Stimulated activated CD8-positive, alpha-beta memory T cell treated with anti-CD3 and anti-CD28 coated beads, Interleukin-4, amount 100 ng/mL, for 48 hours (primary cell): ENCODE measurements at regions not wholly inside any gene's neighbourhood (a gene's known extent, or its start where the extent isn't known, plus 50 kb on each side); places are given as distances from the start of the nearest gene placed in this dataset.
"Not testable (repeated sequence)": the region's sequence is repeated elsewhere in the genome, so short reads cannot be mapped to it uniquely, and the experiment has no call there.

Experiments
- DNase-seq: peaks from one replicate; pipeline ENCODE4 v3.0.0-alpha.2; 2020

DNA sequence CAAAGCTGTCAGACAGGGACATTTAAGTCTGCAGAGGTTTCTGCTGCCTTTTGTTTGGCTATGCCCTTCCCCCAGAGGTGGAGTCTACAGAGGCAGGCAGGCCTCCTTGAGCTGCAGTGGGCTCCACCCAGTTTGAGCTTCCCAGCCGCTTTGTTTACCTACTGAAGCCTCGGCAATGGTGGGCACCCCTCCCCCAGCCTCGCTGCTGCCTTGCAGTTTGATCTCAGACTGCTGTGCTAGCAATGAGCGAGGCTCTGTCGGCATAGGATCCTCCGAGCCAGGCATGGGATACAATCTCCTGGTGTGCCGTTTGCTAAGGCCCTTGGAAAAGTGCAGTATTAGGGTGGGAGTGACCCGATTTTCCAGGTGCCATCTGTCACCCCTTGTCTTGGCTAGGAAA is 149.4 kb upstream of the PGRMC2 start:
- not testable (repeated sequence) for DNase-seq

GRCh38 chr4:128429023-128429613 is 141.5 kb upstream of the PGRMC2 start:
- DNase-seq: not testable (repeated sequence)

DNA sequence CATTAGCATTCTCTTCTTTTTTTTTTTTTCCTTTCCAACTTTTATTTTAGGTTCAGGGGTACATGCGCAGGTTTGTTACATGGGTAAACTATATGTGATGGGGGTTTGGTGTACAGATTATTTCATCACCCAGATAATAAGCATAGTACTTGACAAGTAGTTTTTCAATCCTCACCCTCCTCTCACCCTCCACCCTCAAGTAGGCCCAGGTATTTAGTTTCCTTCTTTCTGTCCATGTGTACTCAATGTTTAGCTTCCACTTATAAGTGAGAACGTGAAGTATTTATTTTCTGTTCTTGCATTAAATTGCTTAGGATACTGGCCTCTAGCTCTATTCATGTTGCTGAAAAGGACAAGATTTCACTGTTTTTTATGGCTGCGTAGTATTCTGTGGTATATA is 140.8 kb upstream of the PGRMC2 start:
- DNase-seq: no peak

DNA sequence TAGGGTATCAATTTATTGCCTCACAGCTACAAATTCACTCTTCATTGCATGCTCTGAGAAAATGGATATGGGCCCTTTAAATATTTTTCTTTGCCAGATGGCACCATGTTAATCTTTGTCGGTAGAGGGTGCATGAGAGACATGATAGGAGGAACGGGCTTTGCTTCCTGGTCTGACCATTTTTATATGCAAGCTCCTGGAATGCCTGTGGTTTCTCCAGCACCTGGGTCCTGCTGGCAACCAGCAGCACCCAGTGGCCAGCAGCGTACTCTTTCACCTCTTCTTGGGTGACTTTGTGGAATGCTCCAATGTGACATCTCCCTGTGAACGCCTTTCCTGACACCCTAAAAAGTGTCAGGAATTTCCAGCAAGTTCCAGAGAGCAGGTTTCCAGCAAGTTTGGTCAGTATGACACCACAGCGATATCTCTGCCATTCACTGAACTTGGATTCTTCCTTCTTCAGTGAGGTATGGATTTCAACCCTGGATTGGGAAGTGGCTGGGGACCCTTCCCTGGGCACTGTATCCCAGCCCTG is 140.3 kb upstream of the PGRMC2 start:
- no peak for DNase-seq

- DNase-seq: no peak
Measured at GRCh38 chr4:128424527-128425497, 137.2 kb upstream of the PGRMC2 start.

DNA sequence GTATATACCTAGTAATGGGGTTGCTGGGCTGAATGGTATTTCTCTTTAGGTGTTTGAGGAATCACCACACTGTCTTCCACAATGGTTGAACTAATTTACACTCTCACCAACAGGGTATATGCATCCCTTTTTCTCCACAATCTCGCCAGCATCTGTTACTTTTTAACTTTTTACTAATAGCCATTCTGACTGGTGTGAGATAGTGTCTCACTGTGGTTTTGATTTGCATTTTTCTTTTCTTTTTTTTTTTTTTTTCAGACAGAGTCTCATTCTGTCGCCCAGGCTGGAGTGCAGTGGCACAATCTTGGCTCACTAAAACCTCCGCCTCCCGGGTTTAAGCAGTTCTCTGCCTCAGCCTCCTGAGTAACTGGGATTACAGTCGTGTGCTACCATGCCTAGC is 134.7 kb upstream of the PGRMC2 start:
- not testable (repeated sequence) for DNase-seq

- no peak for DNase-seq
Measured at GRCh38 chr4:128416921-128417320, 129.3 kb upstream of the PGRMC2 start.

- DNase-seq: no peak
Measured at GRCh38 chr4:128410037-128410436, 122.4 kb upstream of the PGRMC2 start.

GRCh38 chr4:128403586-128403985 is 116.0 kb upstream of the PGRMC2 start:
- DNase-seq: no peak

GRCh38 chr4:128394778-128395177 is 107.2 kb upstream of the PGRMC2 start:
- DNase-seq: no peak

GRCh38 chr4:128393101-128393704 is 105.6 kb upstream of the PGRMC2 start:
- DNase-seq: no peak

DNA sequence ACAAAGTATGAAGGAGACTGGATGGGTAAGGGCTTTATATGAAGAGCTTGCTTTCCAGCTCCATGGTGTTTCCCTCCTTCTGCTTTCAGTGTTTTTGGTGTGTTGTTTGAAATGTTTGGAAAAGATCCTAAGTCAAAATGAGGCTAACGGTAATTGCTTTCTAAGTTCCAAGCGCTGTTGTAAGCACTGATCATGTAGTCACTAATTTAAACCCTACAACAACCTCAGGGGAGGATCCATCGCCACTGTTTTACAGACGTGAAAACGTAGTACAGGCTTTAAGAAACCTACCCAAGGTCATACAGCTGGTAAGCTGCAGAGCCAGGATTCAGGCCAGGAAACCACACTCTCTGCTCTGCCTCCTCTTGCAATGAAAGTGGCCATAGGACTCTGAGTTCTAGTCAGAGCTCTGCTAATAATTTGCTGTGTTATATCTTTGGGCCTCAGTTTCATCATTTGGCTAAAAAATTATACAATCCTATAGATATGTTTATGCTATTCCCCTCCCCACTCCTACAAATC is 102.9 kb upstream of the PGRMC2 start:
- no peak for DNase-seq

DNA sequence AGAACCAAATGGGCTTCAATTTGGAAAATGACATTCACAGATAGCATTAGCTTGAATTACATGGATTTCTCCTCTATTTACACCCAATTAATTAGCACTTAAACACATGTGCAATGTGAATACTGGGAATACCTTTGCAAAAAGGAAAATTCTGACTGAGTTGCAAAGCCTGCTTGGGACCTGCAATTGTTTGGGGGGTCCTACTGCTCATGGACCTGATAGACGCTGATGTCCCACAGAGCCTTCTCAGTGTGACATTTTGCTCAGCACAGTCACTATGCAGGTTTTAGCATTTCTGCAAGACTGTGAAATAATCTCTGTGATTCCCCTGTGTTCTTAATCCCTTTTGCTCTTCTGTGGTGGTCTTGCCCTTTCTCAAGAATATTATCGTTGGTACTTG is 101.2 kb upstream of the PGRMC2 start:
- no peak for DNase-seq

- DNase-seq: no peak
Measured at GRCh38 chr4:128388352-128388630, 100.7 kb upstream of the PGRMC2 start.

DNA sequence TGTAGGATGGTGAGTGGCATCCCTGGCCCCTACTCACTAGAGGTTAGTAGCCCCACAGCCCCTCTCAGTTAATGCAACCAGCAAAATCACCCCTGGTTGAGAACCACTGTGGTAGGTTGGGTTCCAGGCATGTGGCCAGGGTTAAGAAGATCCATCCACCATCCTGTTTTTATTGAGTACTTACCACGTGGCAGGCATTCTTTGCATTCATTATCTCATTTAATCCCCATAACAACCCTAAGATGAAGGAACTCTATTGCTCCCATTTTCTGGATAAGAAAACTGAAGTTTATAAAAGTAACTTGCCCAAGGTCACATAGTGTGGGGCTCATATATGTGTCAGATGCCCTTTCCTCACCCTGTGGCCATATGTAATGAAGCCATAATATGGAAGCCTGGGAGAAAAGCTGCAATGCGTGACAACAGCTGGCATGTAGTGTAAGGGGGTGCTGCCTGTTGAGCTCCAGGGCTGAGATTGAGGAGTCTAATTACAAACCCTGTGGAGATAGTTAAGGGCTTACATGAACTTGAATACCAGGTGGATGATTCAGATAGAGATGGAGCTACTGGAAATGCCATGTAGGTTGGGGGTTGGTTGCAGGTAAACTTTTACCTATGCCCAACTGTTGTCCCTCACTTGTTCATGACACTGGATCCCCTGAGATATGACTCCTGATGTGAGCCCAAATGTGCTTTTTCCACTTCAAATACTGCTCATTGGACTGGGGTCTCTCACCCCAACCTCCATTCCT is 100.2 kb upstream of the PGRMC2 start:
- DNase-seq: no peak

DNA sequence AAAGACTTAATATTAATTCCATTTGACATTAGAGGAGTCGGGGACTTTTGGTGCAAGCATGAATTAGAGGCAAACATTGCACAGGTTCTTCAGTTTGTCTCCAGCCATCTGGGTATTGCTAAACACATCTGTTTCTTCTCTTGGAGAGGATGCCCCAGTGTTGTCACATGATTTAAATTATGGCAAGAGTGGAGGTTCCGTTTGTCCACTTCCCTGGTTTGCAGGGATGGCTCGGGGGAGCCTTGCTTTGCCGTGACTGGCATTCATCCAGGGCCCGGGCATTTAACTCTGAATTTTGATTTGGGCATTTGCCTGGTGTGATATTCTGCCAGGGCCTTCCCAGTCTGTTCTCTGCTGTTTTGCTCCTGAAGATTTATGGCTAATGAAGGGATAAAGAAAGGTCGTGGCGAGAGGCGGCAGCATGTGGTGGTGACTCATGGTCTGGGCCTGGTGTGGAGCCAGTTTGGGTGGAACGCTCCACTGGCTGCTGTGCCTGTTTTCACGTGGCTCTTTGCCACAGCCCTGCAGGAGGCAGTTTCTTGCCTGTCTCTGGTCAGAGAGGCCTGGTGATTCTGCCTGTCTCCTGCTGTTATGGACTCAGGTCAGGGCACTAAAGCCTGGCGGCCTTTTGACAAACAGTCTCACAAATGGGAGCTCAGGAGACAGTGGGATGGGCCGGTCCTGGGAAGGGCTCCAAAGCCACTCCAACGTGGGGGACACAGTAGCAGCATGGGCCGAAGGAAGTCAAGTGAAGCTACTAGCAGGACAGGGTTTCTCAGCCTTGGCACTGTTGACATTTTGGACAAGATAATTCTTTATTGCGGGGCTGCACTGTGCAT is 99.4 kb upstream of the PGRMC2 start:
- no peak for DNase-seq

- DNase-seq: no peak
Measured at GRCh38 chr4:128385683-128386304, 98.2 kb upstream of the PGRMC2 start.

DNA sequence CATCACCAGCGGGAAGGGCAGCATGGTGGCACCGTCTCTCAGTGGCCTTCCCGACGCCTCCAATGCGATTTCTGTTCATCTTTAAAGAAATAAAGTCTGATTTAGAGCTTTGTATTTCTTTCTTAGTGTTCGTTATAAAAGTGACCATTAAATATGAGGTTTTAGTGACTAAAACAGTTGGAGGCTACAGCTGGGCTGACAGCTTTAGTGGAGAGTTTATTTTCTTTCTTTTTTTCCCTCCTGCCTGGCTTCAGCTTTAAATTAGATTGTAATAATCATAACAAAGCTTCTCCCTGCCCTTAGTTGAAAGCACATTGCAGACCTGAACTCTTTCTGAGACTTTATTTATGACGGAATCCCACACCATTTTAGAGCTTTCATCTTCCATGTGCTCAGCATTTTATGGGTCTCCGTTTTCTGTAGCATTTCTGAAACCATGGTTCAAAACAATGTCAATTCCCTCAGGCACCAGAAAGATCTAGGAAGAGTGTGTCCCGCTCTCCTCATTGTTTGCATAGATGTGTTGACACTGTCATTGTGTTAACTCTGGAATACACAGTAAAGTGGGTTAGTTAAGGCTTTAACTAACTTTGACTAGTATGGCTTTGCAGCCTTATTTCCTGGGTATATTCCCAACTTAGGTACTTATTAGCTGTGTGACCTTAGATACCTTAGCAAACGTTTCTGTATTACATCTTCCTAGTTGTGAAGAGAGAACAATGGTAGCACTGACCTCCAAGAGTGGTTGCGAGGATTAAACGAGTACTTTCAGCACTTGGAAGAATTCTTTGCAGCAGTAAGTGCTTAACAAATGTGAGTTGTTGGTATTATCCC is 97.4 kb upstream of the PGRMC2 start:
- DNase-seq: no peak

DNA sequence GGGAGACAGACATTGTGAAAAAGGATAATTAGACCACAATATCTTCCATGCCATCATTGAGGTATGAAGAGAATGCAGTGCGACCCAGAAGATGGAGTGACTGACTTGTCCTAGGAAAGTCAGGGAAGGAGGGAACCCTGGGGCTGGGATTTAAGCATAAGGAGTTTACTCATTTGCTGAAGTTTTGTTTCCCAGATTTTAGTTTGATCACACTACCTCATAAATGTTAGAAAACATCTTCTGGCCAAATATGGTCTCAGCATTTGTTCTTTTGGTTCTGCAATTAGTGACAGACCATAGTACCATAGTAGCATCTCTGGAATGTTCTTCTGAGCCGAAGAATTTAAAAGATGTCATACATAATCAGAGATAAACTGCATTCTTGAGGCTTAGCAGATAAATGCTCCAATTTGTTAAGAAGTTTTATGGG is 96.5 kb upstream of the PGRMC2 start:
- DNase-seq: no peak

GRCh38 chr4:128381748-128382559 is 94.3 kb upstream of the PGRMC2 start:
- no peak for DNase-seq
